Retina (tissue), 1 donor: ENCODE measurements at regions not wholly inside any gene's neighbourhood (a gene's known extent, or its start where the extent isn't known, plus 50 kb on each side); places are given as distances from the start of the nearest gene placed in this dataset.
A peak's percentile ranks its signal among the peaks of the same experiment; 100 is the strongest.

Experiments
- DNase-seq: peaks from one replicate; pipeline ENCODE4 v3.0.0-alpha.2; 2016

DNA sequence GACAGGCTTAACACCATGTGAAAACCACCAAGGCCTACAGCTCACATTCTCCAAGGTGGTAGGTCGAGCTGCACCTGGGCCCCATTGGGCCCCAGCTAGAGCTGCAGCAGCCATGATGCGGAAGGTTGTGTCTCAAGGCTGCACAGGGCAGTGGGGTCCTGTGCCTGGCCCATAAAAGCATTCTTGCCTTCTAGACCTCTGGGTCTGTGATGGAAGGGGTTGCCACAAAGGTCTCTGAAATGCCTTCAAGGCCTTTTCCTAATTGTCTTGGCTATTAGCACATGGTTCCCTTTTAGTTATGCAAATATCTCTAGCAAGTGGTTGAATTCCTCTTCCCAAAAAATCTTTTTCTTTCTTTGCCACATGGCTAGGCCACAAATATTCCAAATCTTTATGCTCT lies 52.5 kb upstream of the C11orf58 start:
- no peak for DNase-seq

GRCh38 chr11:16678466-16679116 lies 59.9 kb upstream of the C11orf58 start:
- no peak for DNase-seq

- DNase-seq: no peak
These were observed 68.5 kb upstream of the C11orf58 start for GRCh38 chr11:16669799-16670415.

DNA sequence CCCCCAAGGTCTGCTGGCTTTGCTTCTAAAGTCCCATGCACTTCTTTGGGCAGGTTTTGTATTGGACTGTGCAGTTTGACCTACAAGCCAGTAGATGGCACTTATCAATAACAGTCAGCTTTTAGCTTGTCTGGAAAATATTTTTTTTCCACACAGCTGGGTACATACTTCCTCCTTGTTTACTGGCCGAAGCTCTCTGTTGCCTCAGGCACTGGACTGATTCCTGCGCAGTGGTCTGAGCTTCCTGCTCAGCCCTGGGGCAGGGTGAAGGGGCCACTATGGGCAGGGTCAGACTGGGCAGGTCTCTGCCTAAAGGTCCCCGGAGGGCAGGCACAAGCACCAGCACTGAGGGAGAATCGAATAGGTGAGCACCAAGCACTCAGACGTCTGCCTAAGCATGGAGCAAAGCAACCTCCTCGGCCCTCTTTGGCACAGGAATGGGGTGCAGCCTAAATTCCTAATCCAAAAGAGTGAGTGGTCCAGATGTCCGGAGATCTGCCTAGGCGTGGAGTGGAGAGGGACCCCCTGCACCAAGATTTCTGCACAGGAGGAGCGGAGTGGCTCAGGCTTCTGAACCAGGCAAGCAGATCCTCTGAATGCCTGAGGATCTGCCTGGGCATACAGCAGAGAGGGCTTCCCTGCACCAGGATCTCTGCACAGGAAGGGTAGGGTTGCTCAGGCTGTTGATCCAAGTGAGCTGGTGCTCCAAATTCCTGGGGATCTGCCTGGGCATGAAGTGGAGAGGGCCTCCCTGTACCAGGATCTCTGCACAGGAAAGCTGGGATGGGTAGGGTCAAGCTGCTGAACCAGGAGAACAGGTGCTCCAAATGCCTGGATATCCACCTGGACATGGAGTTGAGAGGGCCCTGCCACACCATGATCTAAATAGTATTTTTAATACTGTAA lies 105.9 kb upstream of the C11orf58 start:
- DNase-seq: no peak

GRCh38 chr11:16630651-16631050 lies 107.8 kb upstream of the C11orf58 start:
- no peak for DNase-seq

GRCh38 chr11:16618431-16618830 lies 120.0 kb upstream of the C11orf58 start:
- DNase-seq: no peak

DNA sequence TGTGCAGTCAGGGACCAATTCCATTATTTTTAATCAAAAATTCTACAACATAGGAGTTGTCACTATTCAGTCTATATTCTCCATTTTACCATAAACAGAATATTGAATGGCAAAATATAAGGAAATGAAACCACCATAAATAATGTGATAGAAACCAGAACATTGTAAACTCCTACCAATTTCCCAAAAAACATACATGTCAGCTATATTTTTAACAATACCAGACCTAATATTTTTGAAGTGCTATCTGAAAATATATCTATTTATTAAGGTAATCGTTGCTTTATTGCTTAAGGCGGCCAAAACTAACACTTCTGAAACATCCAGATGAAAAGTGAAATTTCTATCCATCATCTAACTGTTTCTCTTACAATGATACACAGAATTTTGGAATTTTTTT lies 123.0 kb upstream of the C11orf58 start:
- DNase-seq: no peak

- DNase-seq: peak; percentile 95
These were observed 124.7 kb upstream of the C11orf58 start for GRCh38 chr11:16613512-16614381.

DNA sequence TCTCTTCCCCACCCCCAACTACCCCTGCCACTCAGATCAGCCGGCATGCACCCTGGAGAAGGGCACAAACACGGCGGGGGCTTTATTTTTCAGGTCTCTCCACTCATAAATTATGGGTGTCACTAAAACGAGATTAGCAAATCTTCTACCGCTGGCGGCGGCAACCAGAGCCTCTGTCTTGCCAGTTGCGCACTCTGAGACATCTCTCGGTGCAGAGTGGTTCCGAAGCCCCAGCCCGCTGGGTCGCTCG lies 125.3 kb upstream of the C11orf58 start:
- DNase-seq: no peak

- DNase-seq: peak; percentile 75
These were observed 125.7 kb upstream of the C11orf58 start for GRCh38 chr11:16612566-16613261.

DNA sequence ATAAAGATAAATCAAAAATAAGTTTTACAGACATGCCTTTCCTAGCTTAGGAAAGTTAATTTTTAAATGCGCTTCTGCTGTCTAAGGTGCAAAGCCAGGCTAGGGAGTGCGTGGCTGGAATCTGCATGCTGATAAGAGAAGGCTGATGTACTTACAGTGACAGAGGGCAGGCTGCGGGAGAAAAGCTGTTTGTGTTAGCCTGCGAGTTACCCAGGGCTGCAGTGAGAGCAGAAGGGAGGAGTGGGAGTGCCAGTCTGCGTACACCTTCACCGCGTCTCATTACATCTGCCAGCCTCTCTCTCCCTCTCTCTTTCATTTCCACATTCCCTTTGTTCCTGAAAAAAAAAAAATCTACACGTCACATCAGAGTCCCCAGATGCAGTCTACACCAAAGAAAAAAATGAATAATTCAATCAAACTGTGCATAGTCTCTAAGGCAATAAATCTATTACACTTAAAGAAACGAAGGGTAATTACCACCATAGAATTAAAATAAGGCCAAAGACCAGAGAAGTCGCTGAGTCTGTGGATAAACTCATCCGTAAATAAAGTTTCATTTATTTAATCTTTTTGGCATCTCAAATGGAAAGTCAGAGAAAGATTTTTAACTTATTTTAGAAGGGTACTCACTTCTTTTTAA lies 126.4 kb upstream of the C11orf58 start:
- DNase-seq: peak; percentile 79

GRCh38 chr11:16611401-16611921 lies 127.0 kb upstream of the C11orf58 start:
- peak; percentile 73 for DNase-seq

DNA sequence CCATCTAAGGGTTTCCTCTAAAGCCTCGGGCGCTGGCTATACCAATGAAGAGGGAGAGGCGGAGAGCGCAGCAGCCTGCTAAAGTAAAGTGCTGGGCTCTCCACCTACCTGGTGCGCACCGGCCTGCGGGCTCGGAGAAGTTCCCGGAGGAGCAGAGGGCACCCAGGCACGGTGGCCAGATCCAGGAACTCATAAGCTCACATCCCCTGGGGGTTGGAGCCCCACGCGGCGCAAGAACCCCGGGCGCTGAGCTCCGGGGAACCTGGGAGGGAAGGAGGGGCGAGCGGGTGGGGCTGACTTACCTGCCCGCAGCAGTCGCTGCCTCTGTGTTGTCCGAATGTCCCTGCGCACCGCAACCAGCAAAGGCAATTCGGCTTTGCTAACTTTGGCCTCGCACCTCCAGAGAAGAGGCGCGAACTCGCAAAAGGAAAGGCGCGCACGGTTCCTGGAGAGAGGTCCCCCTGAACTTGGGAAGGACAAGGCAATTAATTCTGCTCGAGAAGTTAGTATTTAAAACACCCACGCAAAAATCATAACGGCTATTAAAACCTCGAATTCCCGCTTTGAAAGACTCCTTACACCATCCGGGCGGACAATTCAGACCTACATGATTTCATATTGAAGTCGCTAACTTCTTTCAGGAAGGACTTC lies 127.6 kb upstream of the C11orf58 start:
- DNase-seq: peak; percentile 45

- peak; percentile 37 for DNase-seq
These were observed 128.2 kb upstream of the C11orf58 start for GRCh38 chr11:16610213-16610737.

DNA sequence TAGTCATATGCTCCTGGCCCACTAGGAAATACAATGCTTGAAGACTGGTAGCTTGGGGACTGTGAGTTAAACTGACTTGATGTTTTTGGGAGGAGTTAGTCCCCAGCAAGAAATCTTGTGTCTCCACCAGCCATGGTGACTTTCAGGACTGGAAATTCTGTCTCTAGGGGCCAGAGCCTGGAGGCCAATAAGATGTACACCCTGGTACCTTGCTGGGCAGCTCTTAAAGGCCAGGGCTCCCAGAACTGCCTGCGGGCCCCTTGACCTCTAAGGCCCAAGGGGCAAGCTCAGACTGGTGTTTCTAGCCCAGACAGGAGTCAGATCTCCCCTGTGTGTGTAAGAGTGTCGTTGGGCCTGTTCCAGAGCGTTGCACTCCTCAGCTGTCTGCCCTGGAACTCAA lies 128.7 kb upstream of the C11orf58 start:
- no peak for DNase-seq

- DNase-seq: peak; percentile 82
These were observed 130.5 kb upstream of the C11orf58 start for GRCh38 chr11:16607675-16608644.

DNA sequence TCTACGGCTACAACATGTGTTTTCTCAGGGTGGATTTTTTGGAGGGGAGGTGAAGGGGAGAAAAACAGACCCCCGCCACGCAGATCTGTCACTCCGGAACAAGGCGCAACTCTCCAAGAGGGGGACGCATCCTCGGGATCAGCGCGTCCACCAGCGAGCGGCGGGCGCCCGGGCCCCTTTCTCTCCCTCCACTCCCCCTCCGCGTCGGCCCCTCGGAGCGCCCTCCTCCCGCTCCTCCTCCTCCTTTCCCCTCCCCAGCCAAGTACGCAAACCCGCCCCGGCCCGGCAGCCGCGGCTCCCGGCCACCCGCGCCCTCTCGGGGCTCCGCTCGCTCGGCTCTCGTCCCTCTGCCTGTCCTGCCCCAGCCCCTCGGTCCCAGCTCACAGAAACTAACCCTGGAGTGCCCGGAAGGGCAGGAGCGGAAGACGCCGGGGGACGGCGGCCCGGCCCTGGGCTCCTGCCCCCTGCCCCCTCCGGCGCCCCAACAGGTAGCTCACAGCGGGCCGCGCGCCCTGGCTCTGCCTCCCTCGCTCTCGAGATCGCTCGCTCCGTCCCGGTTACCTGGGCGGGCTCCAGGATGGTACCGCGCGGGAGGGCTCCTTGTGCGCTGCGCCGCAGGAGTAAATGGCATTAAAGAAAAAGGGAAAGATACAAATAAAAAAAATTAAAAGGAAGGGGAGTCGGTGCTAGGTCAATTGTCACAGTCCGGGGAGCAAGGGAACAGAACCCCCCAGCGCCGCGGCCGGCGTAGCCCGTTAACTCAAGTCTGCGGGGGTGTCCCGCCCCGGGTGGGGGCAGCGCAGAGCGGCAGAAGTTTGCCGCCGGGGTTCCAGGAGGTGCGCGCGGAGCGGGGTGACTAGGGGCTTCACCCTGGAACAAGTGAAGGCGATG lies 131.4 kb upstream of the C11orf58 start:
- peak; percentile 82 for DNase-seq
